Adipocyte (in vitro differentiated cells): ENCODE measurements at regions not wholly inside any gene's neighbourhood (a gene's known extent, or its start where the extent isn't known, plus 50 kb on each side); places are given as distances from the start of the nearest gene placed in this dataset.
A peak's percentile ranks its signal among the peaks of the same experiment; 100 is the strongest.

ENCODE experiments used
- DNase-seq: peaks from one replicate; pipeline ENCODE4 v3.0.0-alpha.2; 2015; ENCODE audit warnings: low read depth
- H3K27me3 ChIP-seq: replicated peaks from 2 replicates; pipeline ENCODE4 v1.7.0; 2013; ENCODE audit warnings: mild to moderate bottlenecking, low read length, moderate library complexity; ENCODE audit not compliant: control insufficient read depth, insufficient read depth
- H3K36me3 ChIP-seq: 2 replicates; pipeline ENCODE4 v1.7.0; 2013; ENCODE audit warnings: low read length, mild to moderate bottlenecking, moderate library complexity; ENCODE audit not compliant: control insufficient read depth, insufficient read depth, severe bottlenecking
- H3K4me1 ChIP-seq: 2 replicates; pipeline ENCODE4 v1.7.0; 2013; ENCODE audit warnings: mild to moderate bottlenecking, low read length, moderate library complexity; ENCODE audit not compliant: control insufficient read depth, insufficient read depth
- H3K4me3 ChIP-seq: 2 replicates; pipeline ENCODE4 v1.7.0; 2013; ENCODE audit warnings: mild to moderate bottlenecking, low read length, moderate library complexity
- H3K9ac ChIP-seq: 2 replicates; pipeline ENCODE4 v1.7.0; 2013; ENCODE audit warnings: mild to moderate bottlenecking, low read length, moderate library complexity
- H3K9me3 ChIP-seq: 2 replicates; pipeline ENCODE4 v1.7.0; 2013; ENCODE audit warnings: mild to moderate bottlenecking, low read length, moderate library complexity; ENCODE audit not compliant: control insufficient read depth

- Histone ChIP-seq H3K27me3 (no peaks in the 10 kb centered on the region), H3K9me3 (no peaks in the 10 kb centered on the region), H3K36me3 (no peaks in the 10 kb centered on the region), H3K9ac (no peak overlapping the region), H3K4me1 (no peaks in the 10 kb centered on the region), H3K4me3 (no peak overlapping the region)
- DNase-seq, result no peak
These were observed 225.1 kb downstream of the BCAT1 start for GRCh38 chr12:24723759-24724158.

- H3K9me3 ChIP-seq, result no peaks in the 10 kb centered on the region
- DNase-seq, result no peak
- no peaks in the 10 kb centered on the region for H3K4me1 ChIP-seq
- H3K27me3 ChIP-seq, result no peaks in the 10 kb centered on the region
- no peak overlapping the region for H3K9ac ChIP-seq
- H3K4me3 ChIP-seq, result no peak overlapping the region
- H3K36me3 ChIP-seq, result no peaks in the 10 kb centered on the region
These were observed 227.7 kb downstream of the BCAT1 start for GRCh38 chr12:24721191-24721590.

GRCh38 chr12:24719293-24719721 is 229.6 kb downstream of the BCAT1 start:
- Histone ChIP-seq H3K9me3 (no peaks in the 10 kb centered on the region), H3K4me1 (no peaks in the 10 kb centered on the region), H3K36me3 (no peaks in the 10 kb centered on the region), H3K27me3 (no peaks in the 10 kb centered on the region), H3K4me3 (no peak overlapping the region), H3K9ac (no peak overlapping the region)
- DNase-seq, result no peak

GRCh38 chr12:24718617-24719016 is 230.3 kb downstream of the BCAT1 start:
- H3K36me3 ChIP-seq, result no peaks in the 10 kb centered on the region
- H3K4me1 ChIP-seq, result no peaks in the 10 kb centered on the region
- H3K4me3 ChIP-seq, result no peak overlapping the region
- no peak for DNase-seq
- H3K9ac ChIP-seq, result no peak overlapping the region
- no peaks in the 10 kb centered on the region for H3K27me3 ChIP-seq
- H3K9me3 ChIP-seq, result no peaks in the 10 kb centered on the region

GRCh38 chr12:24714237-24714636 is 234.7 kb downstream of the BCAT1 start:
- no peaks in the 10 kb centered on the region for H3K27me3 ChIP-seq
- peaks cover 5% of the 10 kb centered on the region for H3K4me1 ChIP-seq
- no peaks in the 10 kb centered on the region for H3K9me3 ChIP-seq
- no peak for DNase-seq
- no peak overlapping the region for H3K9ac ChIP-seq
- no peaks in the 10 kb centered on the region for H3K36me3 ChIP-seq
- H3K4me3 ChIP-seq, result no peak overlapping the region

- H3K4me3 ChIP-seq, result no peak overlapping the region
These were observed 237.6 kb downstream of the BCAT1 start for GRCh38 chr12:24711056-24712008.

GRCh38 chr12:24709216-24709615 is 239.7 kb downstream of the BCAT1 start:
- H3K36me3 ChIP-seq, result no peaks in the 10 kb centered on the region
- H3K27me3 ChIP-seq, result no peaks in the 10 kb centered on the region
- no peak overlapping the region for H3K9ac ChIP-seq
- no peak overlapping the region for H3K4me3 ChIP-seq
- H3K9me3 ChIP-seq, result no peaks in the 10 kb centered on the region
- H3K4me1 ChIP-seq, result peaks cover 10% of the 10 kb centered on the region
- DNase-seq, result peak; percentile 3

More at GRCh38 chr12:24711056-24712008, 237.6 kb downstream of the BCAT1 start:
- H3K27me3 ChIP-seq, result no peaks in the 10 kb centered on the region
- peaks cover 6% of the 10 kb centered on the region for H3K4me1 ChIP-seq
- H3K9ac ChIP-seq, result no peak overlapping the region
- H3K36me3 ChIP-seq, result no peaks in the 10 kb centered on the region
- no peaks in the 10 kb centered on the region for H3K9me3 ChIP-seq
- no peak for DNase-seq

- Histone ChIP-seq H3K36me3 (no peaks in the 10 kb centered on the region), H3K4me1 (peaks cover 10% of the 10 kb centered on the region), H3K27me3 (no peaks in the 10 kb centered on the region), H3K9ac (no peak overlapping the region), H3K9me3 (no peaks in the 10 kb centered on the region), H3K4me3 (no peak overlapping the region)
- no peak for DNase-seq
These were observed 240.2 kb downstream of the BCAT1 start for GRCh38 chr12:24708718-24709117.

GRCh38 chr12:24708043-24708442 is 240.9 kb downstream of the BCAT1 start:
- DNase-seq, result no peak
- H3K4me3 ChIP-seq, result no peak overlapping the region
- peaks cover 10% of the 10 kb centered on the region for H3K4me1 ChIP-seq
- H3K36me3 ChIP-seq, result no peaks in the 10 kb centered on the region
- H3K27me3 ChIP-seq, result no peaks in the 10 kb centered on the region
- no peaks in the 10 kb centered on the region for H3K9me3 ChIP-seq
- H3K9ac ChIP-seq, result no peak overlapping the region

GRCh38 chr12:24707334-24707733 is 241.6 kb downstream of the BCAT1 start:
- Histone ChIP-seq H3K4me3 (no peak overlapping the region), H3K9me3 (no peaks in the 10 kb centered on the region), H3K4me1 (peaks cover 10% of the 10 kb centered on the region), H3K27me3 (no peaks in the 10 kb centered on the region), H3K9ac (no peak overlapping the region), H3K36me3 (no peaks in the 10 kb centered on the region)
- DNase-seq, result no peak

GRCh38 chr12:24705741-24706358 is 243.1 kb downstream of the BCAT1 start:
- H3K4me1 ChIP-seq, result peaks cover 10% of the 10 kb centered on the region
- peak overlapping the region; percentile 34 for H3K9ac ChIP-seq
- H3K27me3 ChIP-seq, result no peaks in the 10 kb centered on the region
- peak overlapping the region; percentile 31 for H3K4me3 ChIP-seq
- DNase-seq, result peak; percentile 32
- H3K36me3 ChIP-seq, result no peaks in the 10 kb centered on the region
- H3K9me3 ChIP-seq, result no peaks in the 10 kb centered on the region
